H9 (cell line): ENCODE measurements at regions not wholly inside any gene's neighbourhood (a gene's known extent, or its start where the extent isn't known, plus 50 kb on each side); places are given as distances from the start of the nearest gene placed in this dataset.
A peak's percentile ranks its signal among the peaks of the same experiment; 100 is the strongest.

Source experiments
- DNase-seq: peaks from one replicate; pipeline ENCODE4 v3.0.0-alpha.2; 2017
- H2AFZ ChIP-seq: one replicate; pipeline ENCODE4 v1.6.1; 2013; ENCODE audit warnings: mild to moderate bottlenecking, low read length, control low read depth, moderate library complexity
- H2AK5ac ChIP-seq: 2 replicates; pipeline ENCODE4 v1.6.1; 2013; ENCODE audit warnings: low read length, control low read depth, mixed read lengths; ENCODE audit not compliant: insufficient read length
- H2BK120ac ChIP-seq: one replicate; pipeline ENCODE4 v1.6.1; 2013; ENCODE audit warnings: low read depth, mild to moderate bottlenecking, low read length, control low read depth, inconsistent platforms; ENCODE audit not compliant: poor library complexity, severe bottlenecking
- H2BK12ac ChIP-seq: 2 replicates; pipeline ENCODE4 v1.6.1; 2013; ENCODE audit warnings: low read length, control low read depth, mixed read lengths, low read depth; ENCODE audit not compliant: insufficient read length
- H2BK15ac ChIP-seq: 2 replicates; pipeline ENCODE4 v1.6.1; 2013; ENCODE audit warnings: low read depth, low read length, control low read depth
- H2BK20ac ChIP-seq: one replicate; pipeline ENCODE4 v1.6.1; 2013; ENCODE audit warnings: low read depth, mild to moderate bottlenecking, low read length, control low read depth, inconsistent platforms; ENCODE audit not compliant: poor library complexity, severe bottlenecking
- H2BK5ac ChIP-seq: 2 replicates; pipeline ENCODE4 v1.6.1; 2013; ENCODE audit warnings: low read length, control low read depth, mixed read lengths; ENCODE audit not compliant: insufficient read length
- H3K14ac ChIP-seq: 2 replicates; pipeline ENCODE4 v1.6.1; 2013; ENCODE audit warnings: low read length, control low read depth; ENCODE audit not compliant: insufficient read depth
- H3K18ac ChIP-seq: 2 replicates; pipeline ENCODE4 v1.6.1; 2013; ENCODE audit warnings: low read depth, mild to moderate bottlenecking, mixed read lengths, low read length, control low read depth; ENCODE audit not compliant: insufficient read length
- H3K23ac ChIP-seq: 2 replicates; pipeline ENCODE4 v1.6.1; 2013; ENCODE audit warnings: low read length, control low read depth, mixed read lengths, low read depth; ENCODE audit not compliant: insufficient read length
- H3K23me2 ChIP-seq: 2 replicates; pipeline ENCODE4 v1.6.1; 2013; ENCODE audit warnings: low read depth, mild to moderate bottlenecking, mixed read lengths, low read length, control low read depth; ENCODE audit not compliant: insufficient read length, poor library complexity, severe bottlenecking
- H3K27ac ChIP-seq: 2 replicates; pipeline ENCODE4 v1.5.1; 2013; ENCODE audit warnings: low read length, control low read depth, mixed read lengths, low read depth; ENCODE audit not compliant: insufficient read length
- H3K27me3 ChIP-seq: 2 replicates; pipeline ENCODE4 v1.6.1; 2013; ENCODE audit warnings: low read length, control low read depth, inconsistent platforms; ENCODE audit not compliant: insufficient read depth
- H3K4ac ChIP-seq: 2 replicates; pipeline ENCODE4 v1.6.1; 2013; ENCODE audit warnings: low read depth, mild to moderate bottlenecking, control low read depth, inconsistent platforms, low read length, moderate library complexity
- H3K4me1 ChIP-seq: 2 replicates; pipeline ENCODE4 v1.6.1; 2013; ENCODE audit warnings: low read length, control low read depth, inconsistent platforms; ENCODE audit not compliant: insufficient read depth
- H3K4me2 ChIP-seq: 2 replicates; pipeline ENCODE4 v1.6.1; 2013; ENCODE audit warnings: low read length, control low read depth, mixed read lengths; ENCODE audit not compliant: insufficient read length, insufficient read depth
- H3K56ac ChIP-seq: 2 replicates; pipeline ENCODE4 v1.6.1; 2013; ENCODE audit warnings: low read depth, mild to moderate bottlenecking, mixed read lengths, low read length, control low read depth; ENCODE audit not compliant: insufficient read length
- H3K79me1 ChIP-seq: 2 replicates; pipeline ENCODE4 v1.6.1; 2013; ENCODE audit warnings: low read depth, mild to moderate bottlenecking, moderate library complexity, low read length, control low read depth, inconsistent platforms; ENCODE audit not compliant: insufficient read depth, poor library complexity, severe bottlenecking
- H3K79me2 ChIP-seq: 2 replicates; pipeline ENCODE4 v1.6.1; 2013; ENCODE audit warnings: low read length, control low read depth, inconsistent platforms; ENCODE audit not compliant: insufficient read depth
- H3K9ac ChIP-seq: 2 replicates; pipeline ENCODE4 v1.6.1; 2013; ENCODE audit warnings: low read length, control low read depth, mixed read lengths; ENCODE audit not compliant: insufficient read length; ENCODE audit errors: extremely low read depth
- H3K9me3 ChIP-seq: one replicate; pipeline ENCODE4 v1.6.1; 2013; ENCODE audit warnings: low read depth, low read length, inconsistent platforms; ENCODE audit not compliant: control insufficient read depth
- H3T11ph ChIP-seq: one replicate; pipeline ENCODE4 v1.6.1; 2013; ENCODE audit warnings: mild to moderate bottlenecking, low read length, control low read depth, inconsistent platforms
- H4K20me1 ChIP-seq: one replicate; pipeline ENCODE4 v1.6.1; 2013; ENCODE audit not compliant: control insufficient read depth, insufficient read length, insufficient read depth
- H4K5ac ChIP-seq: 2 replicates; pipeline ENCODE4 v1.6.1; 2013; ENCODE audit warnings: low read depth, mild to moderate bottlenecking, mixed read lengths, low read length, control low read depth; ENCODE audit not compliant: insufficient read length
- H4K8ac ChIP-seq: replicated peaks from 2 replicates; pipeline ENCODE4 v1.6.1; 2013; ENCODE audit warnings: low read length, control low read depth, mixed read lengths, low read depth; ENCODE audit not compliant: insufficient read length
- H4K91ac ChIP-seq: 2 replicates; pipeline ENCODE4 v1.6.1; 2013; ENCODE audit warnings: low read depth, mild to moderate bottlenecking, moderate library complexity, mixed read lengths, low read length, control low read depth; ENCODE audit not compliant: insufficient read length
- H3K27ac Mint-ChIP-seq, 3 experiments: 2 replicates in 2 of 3; 3 replicates in 1 of 3; pipeline ENCODE4 v1.8.0; 2020 to 2021; ENCODE audit warnings: mixed read lengths in 3 of 3, mild to moderate bottlenecking in 1 of 3, moderate library complexity in 1 of 3
- H3K27me3 Mint-ChIP-seq: 2 replicates; pipeline ENCODE4 v1.8.0; 2021; ENCODE audit warnings: low read depth, mild to moderate bottlenecking, moderate library complexity, mixed read lengths
- H3K36me3 Mint-ChIP-seq, 3 experiments: 2 replicates in 2 of 3; 3 replicates in 1 of 3; pipeline ENCODE4 v1.8.0; 2020 to 2021; ENCODE audit warnings: low read depth in 3 of 3, mixed read lengths in 3 of 3; ENCODE audit not compliant: insufficient read depth in 1 of 3
- H3K4me1 Mint-ChIP-seq, 2 experiments: 2 replicates each; pipeline ENCODE4 v1.8.0; 2020; ENCODE audit warnings: mixed read lengths in 2 of 2
- H3K4me3 Mint-ChIP-seq, 2 experiments: 2 replicates in 1 of 2; 3 replicates in 1 of 2; pipeline ENCODE4 v1.8.0; 2020 to 2021; ENCODE audit warnings: mild to moderate bottlenecking in 2 of 2, mixed read lengths in 2 of 2, moderate library complexity in 1 of 2
- H3K9me3 Mint-ChIP-seq, 2 experiments: 2 replicates in 1 of 2; 3 replicates in 1 of 2; pipeline ENCODE4 v1.8.0; 2020; ENCODE audit warnings: mild to moderate bottlenecking in 2 of 2, mixed read lengths in 2 of 2, moderate library complexity in 1 of 2
- TF ChIP-seq, protein P1 (sequence below): fragments of 200-600 bp; sonication (generic); conservative IDR thresholded peaks from 3 replicates; pipeline ENCODE4 v1.8.0; 2021; ENCODE audit warnings: antibody characterized with exemption, mild to moderate bottlenecking

DNA sequence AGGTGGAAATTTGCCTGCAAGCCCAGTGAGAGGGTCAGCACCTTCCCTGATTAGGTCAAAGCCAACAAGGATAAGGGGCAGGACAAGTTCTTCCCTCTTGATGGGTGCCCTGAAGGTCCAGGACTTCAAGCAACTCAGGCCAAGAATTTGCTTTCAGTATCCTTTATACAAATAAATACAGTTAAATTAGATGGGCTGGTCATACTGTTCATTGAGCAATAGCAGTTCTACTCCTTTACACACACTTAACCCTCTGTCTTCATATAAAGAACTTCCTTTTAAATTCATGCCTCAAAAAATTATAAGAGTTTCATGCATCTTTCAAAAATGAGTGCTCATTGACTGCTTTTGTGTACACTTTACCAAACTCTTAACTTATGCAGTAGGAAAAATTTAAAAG lies 392.0 kb downstream of the SPRY1 start:
- peak overlapping the region in 1 of 3 experiments; percentile 90; a peak in 1 of 7 replicates for H3K27ac Mint-ChIP-seq
- H3K9me3 Mint-ChIP-seq: no peaks in the 10 kb centered on the region; a peak in 1 of 5 replicates
- H3K4ac ChIP-seq: no peak overlapping the region
- DNase-seq: no peak
- H3T11ph ChIP-seq: no peak overlapping the region
- H2AK5ac ChIP-seq: no peak overlapping the region
- H2BK15ac ChIP-seq: no peak overlapping the region
- no peak overlapping the region for H3K4me2 ChIP-seq
- peak overlapping the region; percentile 60 for H2BK20ac ChIP-seq
- peaks cover 0 to 9% (median 1%) of the 10 kb centered on the region in 3 experiments; a peak in 4 of 7 replicates for H3K36me3 Mint-ChIP-seq
- H4K8ac ChIP-seq: no peak overlapping the region
- H3K79me1 ChIP-seq: no peaks in the 10 kb centered on the region
- no peak overlapping the region for H2BK12ac ChIP-seq
- H3K23ac ChIP-seq: no peak overlapping the region
- no peak overlapping the region for H2AFZ ChIP-seq
- no peak overlapping the region for H4K5ac ChIP-seq
- H3K27me3 ChIP-seq: no peaks in the 10 kb centered on the region
- H3K27me3 Mint-ChIP-seq: no peaks in the 10 kb centered on the region
- no peak overlapping the region for H4K91ac ChIP-seq
- H3K23me2 ChIP-seq: no peaks in the 10 kb centered on the region
- no peak overlapping the region for H2BK5ac ChIP-seq
- H4K20me1 ChIP-seq: no peaks in the 10 kb centered on the region
- no peak overlapping the region for H2BK120ac ChIP-seq
- peaks cover 5% of the 10 kb centered on the region; the same call in 1 of the 2 replicates for H3K4me1 ChIP-seq
- H3K18ac ChIP-seq: no peak overlapping the region
- H3K9ac ChIP-seq: no peak overlapping the region
- no peaks in the 10 kb centered on the region for H3K79me2 ChIP-seq
- peaks cover 41 to 55% of the 10 kb centered on the region in 2 experiments for H3K4me1 Mint-ChIP-seq
- no peaks in the 10 kb centered on the region for H3K9me3 ChIP-seq
- no peak overlapping the region for H3K4me3 Mint-ChIP-seq
- no peak overlapping the region for H3K56ac ChIP-seq
- H3K27ac ChIP-seq: no peak overlapping the region
- no peak overlapping the region for H3K14ac ChIP-seq
- TF ChIP-seq, protein P1, sequence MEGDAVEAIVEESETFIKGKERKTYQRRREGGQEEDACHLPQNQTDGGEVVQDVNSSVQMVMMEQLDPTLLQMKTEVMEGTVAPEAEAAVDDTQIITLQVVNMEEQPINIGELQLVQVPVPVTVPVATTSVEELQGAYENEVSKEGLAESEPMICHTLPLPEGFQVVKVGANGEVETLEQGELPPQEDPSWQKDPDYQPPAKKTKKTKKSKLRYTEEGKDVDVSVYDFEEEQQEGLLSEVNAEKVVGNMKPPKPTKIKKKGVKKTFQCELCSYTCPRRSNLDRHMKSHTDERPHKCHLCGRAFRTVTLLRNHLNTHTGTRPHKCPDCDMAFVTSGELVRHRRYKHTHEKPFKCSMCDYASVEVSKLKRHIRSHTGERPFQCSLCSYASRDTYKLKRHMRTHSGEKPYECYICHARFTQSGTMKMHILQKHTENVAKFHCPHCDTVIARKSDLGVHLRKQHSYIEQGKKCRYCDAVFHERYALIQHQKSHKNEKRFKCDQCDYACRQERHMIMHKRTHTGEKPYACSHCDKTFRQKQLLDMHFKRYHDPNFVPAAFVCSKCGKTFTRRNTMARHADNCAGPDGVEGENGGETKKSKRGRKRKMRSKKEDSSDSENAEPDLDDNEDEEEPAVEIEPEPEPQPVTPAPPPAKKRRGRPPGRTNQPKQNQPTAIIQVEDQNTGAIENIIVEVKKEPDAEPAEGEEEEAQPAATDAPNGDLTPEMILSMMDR: no peak
